ENCODE measurements at regions not wholly inside any gene's neighbourhood (a gene's known extent, or its start where the extent isn't known, plus 50 kb on each side); places are given as distances from the start of the nearest gene placed in this dataset.

DNA sequence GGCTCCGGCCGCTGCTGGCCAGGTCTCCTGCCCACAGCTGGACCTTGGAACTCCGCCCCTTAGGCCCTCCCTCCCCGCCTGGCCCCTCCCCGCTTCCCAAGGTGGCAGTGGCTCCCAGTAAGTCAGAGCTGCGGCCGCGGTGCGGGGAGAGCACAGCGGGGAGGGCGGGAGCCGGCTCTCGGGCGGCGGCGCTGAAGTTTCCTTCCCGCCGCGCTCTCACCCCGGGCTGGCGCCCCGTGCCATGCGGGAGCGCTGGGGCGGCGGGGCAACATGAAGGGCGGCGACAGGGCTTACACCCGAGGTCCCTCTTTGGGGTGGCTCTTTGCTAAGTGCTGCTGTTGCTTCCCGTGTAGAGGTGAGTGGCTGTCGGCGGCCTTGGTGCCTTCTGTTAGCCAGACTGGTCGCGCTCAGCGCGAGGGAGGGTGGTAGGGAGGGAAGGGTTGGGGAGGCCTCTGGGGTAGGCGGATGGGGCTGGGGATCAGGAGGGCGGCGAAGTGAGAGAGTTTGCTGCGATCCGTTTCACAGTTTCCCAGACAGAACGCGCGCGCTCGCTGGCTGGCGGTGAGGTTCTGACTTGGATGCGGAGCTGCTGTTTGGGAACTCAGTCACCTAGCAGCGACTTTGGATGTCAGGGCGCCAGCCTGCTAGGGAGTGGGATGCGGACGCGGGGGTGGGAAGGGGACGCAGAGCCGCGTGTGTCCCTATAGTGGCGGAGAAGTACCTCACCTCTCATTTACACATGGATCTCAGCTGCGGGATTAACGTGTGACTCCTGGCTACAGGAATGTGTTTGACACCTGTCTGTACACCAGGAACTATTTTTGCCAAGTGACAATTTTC, 145.5 kb upstream of the UMPS start (continued):
- TF ChIP-seq, protein P1, sequence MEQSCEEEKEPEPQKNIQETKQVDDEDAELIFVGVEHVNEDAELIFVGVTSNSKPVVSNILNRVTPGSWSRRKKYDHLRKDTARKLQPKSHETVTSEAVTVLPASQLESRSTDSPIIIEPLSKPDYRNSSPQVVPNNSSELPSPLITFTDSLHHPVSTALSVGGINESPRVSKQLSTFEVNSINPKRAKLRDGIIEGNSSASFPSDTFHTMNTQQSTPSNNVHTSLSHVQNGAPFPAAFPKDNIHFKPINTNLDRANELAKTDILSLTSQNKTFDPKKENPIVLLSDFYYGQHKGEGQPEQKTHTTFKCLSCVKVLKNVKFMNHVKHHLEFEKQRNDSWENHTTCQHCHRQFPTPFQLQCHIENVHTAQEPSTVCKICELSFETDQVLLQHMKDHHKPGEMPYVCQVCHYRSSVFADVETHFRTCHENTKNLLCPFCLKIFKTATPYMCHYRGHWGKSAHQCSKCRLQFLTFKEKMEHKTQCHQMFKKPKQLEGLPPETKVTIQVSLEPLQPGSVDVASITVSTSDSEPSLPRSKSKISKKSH (CRISPR knock-in tag; IDR thresholded peaks at IDR 0.05; ENCODE audit: borderline replicate concordance): peak; percentile 63; the same call in 1 of the 2 replicates
- TF ChIP-seq ZBTB1 (CRISPR knock-in tag; IDR thresholded peaks at IDR 0.05; ENCODE audit: borderline replicate concordance): no peak
- TF ChIP-seq, protein P2, sequence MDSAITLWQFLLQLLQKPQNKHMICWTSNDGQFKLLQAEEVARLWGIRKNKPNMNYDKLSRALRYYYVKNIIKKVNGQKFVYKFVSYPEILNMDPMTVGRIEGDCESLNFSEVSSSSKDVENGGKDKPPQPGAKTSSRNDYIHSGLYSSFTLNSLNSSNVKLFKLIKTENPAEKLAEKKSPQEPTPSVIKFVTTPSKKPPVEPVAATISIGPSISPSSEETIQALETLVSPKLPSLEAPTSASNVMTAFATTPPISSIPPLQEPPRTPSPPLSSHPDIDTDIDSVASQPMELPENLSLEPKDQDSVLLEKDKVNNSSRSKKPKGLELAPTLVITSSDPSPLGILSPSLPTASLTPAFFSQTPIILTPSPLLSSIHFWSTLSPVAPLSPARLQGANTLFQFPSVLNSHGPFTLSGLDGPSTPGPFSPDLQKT (CRISPR knock-in tag; IDR thresholded peaks at IDR 0.05; ENCODE audit: borderline replicate concordance): no peak
- peak; percentile 62; the same call in 1 of the 2 replicates for TF ChIP-seq SALL1 (CRISPR knock-in tag; IDR thresholded peaks at IDR 0.05)
- no peak for TF ChIP-seq ZNF629 (CRISPR knock-in tag; conservative IDR thresholded peaks at IDR 0.05)
- 0 out of 2 replicates have a peak, but pooled peaks have one; percentile 13 for TF ChIP-seq SNAPC2 (CRISPR knock-in tag; IDR thresholded peaks at IDR 0.05)
- peak; percentile 98 for TF ChIP-seq ARID2 (CRISPR knock-in tag; IDR thresholded peaks at IDR 0.05; ENCODE audit: borderline replicate concordance)
- TF ChIP-seq ZNF337 (CRISPR knock-in tag; IDR thresholded peaks at IDR 0.05; ENCODE audit: borderline replicate concordance, low read depth): 0 out of 2 replicates have a peak, but pooled peaks have one; percentile 70
- TF ChIP-seq ERF (CRISPR knock-in tag; IDR thresholded peaks at IDR 0.05): peak; percentile 53; the same call in 1 of the 2 replicates
- TF ChIP-seq ZNF75D (CRISPR knock-in tag; IDR thresholded peaks at IDR 0.05; ENCODE audit: borderline replicate concordance): no peak
- peak; percentile 83; the same call in 1 of the 2 replicates for TF ChIP-seq ZNF598 (CRISPR knock-in tag; IDR thresholded peaks at IDR 0.05; ENCODE audit: borderline replicate concordance)
- TF ChIP-seq, protein P3, sequence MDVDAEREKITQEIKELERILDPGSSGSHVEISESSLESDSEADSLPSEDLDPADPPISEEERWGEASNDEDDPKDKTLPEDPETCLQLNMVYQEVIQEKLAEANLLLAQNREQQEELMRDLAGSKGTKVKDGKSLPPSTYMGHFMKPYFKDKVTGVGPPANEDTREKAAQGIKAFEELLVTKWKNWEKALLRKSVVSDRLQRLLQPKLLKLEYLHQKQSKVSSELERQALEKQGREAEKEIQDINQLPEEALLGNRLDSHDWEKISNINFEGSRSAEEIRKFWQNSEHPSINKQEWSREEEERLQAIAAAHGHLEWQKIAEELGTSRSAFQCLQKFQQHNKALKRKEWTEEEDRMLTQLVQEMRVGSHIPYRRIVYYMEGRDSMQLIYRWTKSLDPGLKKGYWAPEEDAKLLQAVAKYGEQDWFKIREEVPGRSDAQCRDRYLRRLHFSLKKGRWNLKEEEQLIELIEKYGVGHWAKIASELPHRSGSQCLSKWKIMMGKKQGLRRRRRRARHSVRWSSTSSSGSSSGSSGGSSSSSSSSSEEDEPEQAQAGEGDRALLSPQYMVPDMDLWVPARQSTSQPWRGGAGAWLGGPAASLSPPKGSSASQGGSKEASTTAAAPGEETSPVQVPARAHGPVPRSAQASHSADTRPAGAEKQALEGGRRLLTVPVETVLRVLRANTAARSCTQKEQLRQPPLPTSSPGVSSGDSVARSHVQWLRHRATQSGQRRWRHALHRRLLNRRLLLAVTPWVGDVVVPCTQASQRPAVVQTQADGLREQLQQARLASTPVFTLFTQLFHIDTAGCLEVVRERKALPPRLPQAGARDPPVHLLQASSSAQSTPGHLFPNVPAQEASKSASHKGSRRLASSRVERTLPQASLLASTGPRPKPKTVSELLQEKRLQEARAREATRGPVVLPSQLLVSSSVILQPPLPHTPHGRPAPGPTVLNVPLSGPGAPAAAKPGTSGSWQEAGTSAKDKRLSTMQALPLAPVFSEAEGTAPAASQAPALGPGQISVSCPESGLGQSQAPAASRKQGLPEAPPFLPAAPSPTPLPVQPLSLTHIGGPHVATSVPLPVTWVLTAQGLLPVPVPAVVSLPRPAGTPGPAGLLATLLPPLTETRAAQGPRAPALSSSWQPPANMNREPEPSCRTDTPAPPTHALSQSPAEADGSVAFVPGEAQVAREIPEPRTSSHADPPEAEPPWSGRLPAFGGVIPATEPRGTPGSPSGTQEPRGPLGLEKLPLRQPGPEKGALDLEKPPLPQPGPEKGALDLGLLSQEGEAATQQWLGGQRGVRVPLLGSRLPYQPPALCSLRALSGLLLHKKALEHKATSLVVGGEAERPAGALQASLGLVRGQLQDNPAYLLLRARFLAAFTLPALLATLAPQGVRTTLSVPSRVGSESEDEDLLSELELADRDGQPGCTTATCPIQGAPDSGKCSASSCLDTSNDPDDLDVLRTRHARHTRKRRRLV (CRISPR knock-in tag; IDR thresholded peaks at IDR 0.05): no peak
- no peak for TF ChIP-seq SETDB1 (CRISPR knock-in tag; IDR thresholded peaks at IDR 0.05; ENCODE audit: borderline replicate concordance)
- no peak for TF ChIP-seq U2AF1 (optimal IDR thresholded peaks at IDR 0.05; ENCODE audit: low read depth, low read length)
- TF ChIP-seq TARDBP (CRISPR knock-in tag; IDR thresholded peaks at IDR 0.05): peak; percentile 46

Data from HepG2 (cell line).